Kidney (tissue), 13 donors: ENCODE measurements at regions not wholly inside any gene's neighbourhood (a gene's known extent, or its start where the extent isn't known, plus 50 kb on each side); places are given as distances from the start of the nearest gene placed in this dataset.

Experiments
- DNase-seq, 5 donors: peaks; one replicate each; pipeline ENCODE4 v3.0.0-alpha.2; 2013 to 2020
- FAIRE-seq: peaks from 2 replicates; lab custom pipeline; 2012; peaks lifted over from hg19 to GRCh38; lab: Jason Lieb, UNC
- H3K27ac ChIP-seq, 2 donors: one replicate each; pipeline ENCODE4 v1.7.0; 2013; ENCODE audit warnings: low read depth in 2 of 2, low read length in 2 of 2, inconsistent platforms in 1 of 2
- H3K27me3 ChIP-seq: one replicate; pipeline ENCODE4 v1.7.1; 2013; ENCODE audit warnings: low read length, inconsistent platforms; ENCODE audit not compliant: control insufficient read depth, insufficient read depth
- H3K36me3 ChIP-seq, 3 donors: one replicate each; pipeline versions ENCODE4 v1.7.0 to v1.7.1; 2013; ENCODE audit warnings: low read length in 3 of 3, control low read depth in 1 of 3, inconsistent platforms in 1 of 3; ENCODE audit not compliant: insufficient read depth in 3 of 3, control insufficient read depth in 2 of 3
- H3K4me1 ChIP-seq, 3 donors: one replicate each; pipeline versions ENCODE4 v1.7.0 to v1.7.1; 2013; ENCODE audit warnings: low read length in 3 of 3, inconsistent platforms in 1 of 3, low read depth in 1 of 3; ENCODE audit not compliant: control insufficient read depth in 2 of 3, insufficient read depth in 2 of 3
- H3K4me3 ChIP-seq, 3 donors: one replicate each; pipeline versions ENCODE4 v1.7.0 to v1.8.1; 2013; ENCODE audit warnings: low read length in 3 of 3, control low read depth in 1 of 3, inconsistent platforms in 1 of 3
- H3K9ac ChIP-seq, 3 donors: one replicate each; pipeline versions ENCODE4 v1.7.0 to v1.7.1; 2013; ENCODE audit warnings: low read length in 3 of 3, control low read depth in 1 of 3, inconsistent platforms in 1 of 3
- H3K9me3 ChIP-seq, 3 donors: one replicate each; pipeline versions ENCODE4 v1.7.0 to v1.7.1; 2013; ENCODE audit warnings: low read length in 3 of 3, control low read depth in 1 of 3, inconsistent platforms in 1 of 3; ENCODE audit not compliant: control insufficient read depth in 2 of 3, insufficient read depth in 1 of 3
- CTCF ChIP-seq: IDR thresholded peaks from 3 replicates; pipeline ENCODE4 v1.5.1; 2012; ENCODE audit warnings: mild to moderate bottlenecking, moderate library complexity, borderline replicate concordance; ENCODE audit not compliant: insufficient read depth; ENCODE audit errors: extremely low read depth
- intact Hi-C: fragments of 100-400 bp; cut with DNase I; formaldehyde crosslinking; loops from one replicate; pipeline ENCODE4 v1.11.1; 2022
- donor health status: control.
- donor health status: control.
- donor health status: control.
- donor health status: control.
- donor health status: control.
- donor health status: DM: yes; HTN: yes; CAD: no.
- donor health status: Normal renal cell carcinoma (clear cell type).

GRCh38 chr10:70966646-70967553, 78.5 kb upstream of the PCBD1 start:
- intact Hi-C loops = no loop called here
- DNase-seq (peak in 1 of 5 donors; percentile 35), FAIRE-seq (no peak)
- H3K4me1 ChIP-seq = no peaks in the 10 kb centered on the region
- no peak overlapping the region for H3K4me3 ChIP-seq
- H3K27me3 ChIP-seq = no peaks in the 10 kb centered on the region
- peaks cover 0 to 8% (median 0%) of the 10 kb centered on the region in 3 donors for H3K9me3 ChIP-seq
- TF ChIP-seq CTCF = no peak
- H3K9ac ChIP-seq = no peak overlapping the region
- H3K27ac ChIP-seq = no peak overlapping the region
- no peaks in the 10 kb centered on the region for H3K36me3 ChIP-seq

- DNase-seq = peak; percentile 38 to 82 (median 57)
- FAIRE-seq = no peak
Measured at GRCh38 chr10:70967591-70968587, 79.5 kb upstream of the PCBD1 start.

GRCh38 chr10:70969188-70969587, 80.8 kb upstream of the PCBD1 start:
- DNase-seq = peak in 1 of 5 donors; percentile 46
- Histone ChIP-seq H3K9ac (no peak overlapping the region), H3K27me3 (no peaks in the 10 kb centered on the region), H3K36me3 (no peaks in the 10 kb centered on the region), H3K4me3 (no peak overlapping the region), H3K9me3 (peaks cover 0 to 14% (median 0%) of the 10 kb centered on the region in 3 donors), H3K4me1 (no peaks in the 10 kb centered on the region), H3K27ac (no peak overlapping the region)
- TF ChIP-seq CTCF = no peak
- intact Hi-C loops = no loop called here
- FAIRE-seq = no peak

More at GRCh38 chr10:70967591-70968587, 79.5 kb upstream of the PCBD1 start:
- Histone ChIP-seq H3K9me3 (peaks cover 0 to 14% (median 0%) of the 10 kb centered on the region in 3 donors), H3K4me1 (no peaks in the 10 kb centered on the region), H3K4me3 (no peak overlapping the region), H3K27ac (no peak overlapping the region), H3K27me3 (no peaks in the 10 kb centered on the region), H3K36me3 (no peaks in the 10 kb centered on the region), H3K9ac (no peak overlapping the region)
- intact Hi-C loops = no loop called here
- no peak for TF ChIP-seq CTCF
